Activated naive CD4-positive, alpha-beta T cell treated with anti-CD3 and anti-CD28 coated beads for 36 hours (primary cell): ENCODE measurements at regions not wholly inside any gene's neighbourhood (a gene's known extent, or its start where the extent isn't known, plus 50 kb on each side); places are given as distances from the start of the nearest gene placed in this dataset.

Experiments used
- CTCF ChIA-PET: fragments of 350-600 bp; sonication (Branson Sonifier 250); formaldehyde crosslinking; loops from one replicate; lab custom pipeline; 2021; ENCODE audit warnings: antibody characterized with exemption; lab: Charles Lee
- DNase-seq: peaks from one replicate; pipeline ENCODE4 v3.0.0-alpha.2; 2020
- H3K27ac Mint-ChIP-seq: one replicate; pipeline ENCODE4 v1.8.0; 2021; ENCODE audit warnings: mild to moderate bottlenecking, mixed read lengths
- H3K27me3 Mint-ChIP-seq: one replicate; pipeline ENCODE4 v1.8.0; 2021; ENCODE audit warnings: low read depth, mixed read lengths
- H3K36me3 Mint-ChIP-seq: one replicate; pipeline ENCODE4 v1.8.0; 2021; ENCODE audit warnings: low read depth, mixed read lengths
- H3K4me1 Mint-ChIP-seq: one replicate; pipeline ENCODE4 v1.8.0; 2021; ENCODE audit warnings: low read depth, mixed read lengths
- H3K4me3 Mint-ChIP-seq: one replicate; pipeline ENCODE4 v1.8.0; 2021; ENCODE audit warnings: mild to moderate bottlenecking, moderate library complexity, mixed read lengths
- H3K9me3 Mint-ChIP-seq: one replicate; pipeline ENCODE4 v1.8.0; 2021; ENCODE audit warnings: mixed read lengths
- intact Hi-C: fragments of 100-400 bp; cut with micrococcal nuclease; formaldehyde crosslinking; loops from one replicate; pipeline ENCODE4 v1.15.1; 2023

DNA sequence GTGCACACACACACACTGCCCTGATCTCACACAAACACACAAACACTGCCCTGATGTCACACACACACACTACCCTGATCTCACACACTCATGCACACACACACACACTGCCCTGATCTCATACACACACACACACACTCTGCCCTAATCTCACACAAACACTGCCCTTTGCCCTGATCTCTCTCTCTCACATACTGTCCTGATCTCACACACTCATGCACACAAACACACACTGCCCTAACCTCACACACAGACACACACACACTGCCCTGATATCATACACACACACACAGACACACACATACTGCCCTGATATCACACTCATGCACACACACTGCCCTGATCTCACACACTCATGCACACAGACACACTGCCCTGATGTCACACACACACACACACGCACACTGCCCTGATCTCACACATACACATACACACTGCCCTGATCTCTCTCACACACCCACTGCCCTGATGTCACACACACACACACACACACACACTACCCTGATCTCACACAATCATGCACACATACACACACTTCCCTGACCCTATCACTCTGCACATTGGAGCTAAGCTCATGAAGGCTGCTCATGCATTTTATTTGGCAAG, 97.6 kb upstream of the DIO3 start:
- no peaks in the 10 kb centered on the region for H3K4me1 Mint-ChIP-seq
- no peaks in the 10 kb centered on the region for H3K36me3 Mint-ChIP-seq
- H3K9me3 Mint-ChIP-seq, result no peaks in the 10 kb centered on the region
- CTCF ChIA-PET, result no interaction called here
- no peak for DNase-seq
- no peak overlapping the region for H3K27ac Mint-ChIP-seq
- H3K27me3 Mint-ChIP-seq, result peaks cover 20% of the 10 kb centered on the region
- intact Hi-C loops, result no loop called here
- H3K4me3 Mint-ChIP-seq, result no peak overlapping the region

DNA sequence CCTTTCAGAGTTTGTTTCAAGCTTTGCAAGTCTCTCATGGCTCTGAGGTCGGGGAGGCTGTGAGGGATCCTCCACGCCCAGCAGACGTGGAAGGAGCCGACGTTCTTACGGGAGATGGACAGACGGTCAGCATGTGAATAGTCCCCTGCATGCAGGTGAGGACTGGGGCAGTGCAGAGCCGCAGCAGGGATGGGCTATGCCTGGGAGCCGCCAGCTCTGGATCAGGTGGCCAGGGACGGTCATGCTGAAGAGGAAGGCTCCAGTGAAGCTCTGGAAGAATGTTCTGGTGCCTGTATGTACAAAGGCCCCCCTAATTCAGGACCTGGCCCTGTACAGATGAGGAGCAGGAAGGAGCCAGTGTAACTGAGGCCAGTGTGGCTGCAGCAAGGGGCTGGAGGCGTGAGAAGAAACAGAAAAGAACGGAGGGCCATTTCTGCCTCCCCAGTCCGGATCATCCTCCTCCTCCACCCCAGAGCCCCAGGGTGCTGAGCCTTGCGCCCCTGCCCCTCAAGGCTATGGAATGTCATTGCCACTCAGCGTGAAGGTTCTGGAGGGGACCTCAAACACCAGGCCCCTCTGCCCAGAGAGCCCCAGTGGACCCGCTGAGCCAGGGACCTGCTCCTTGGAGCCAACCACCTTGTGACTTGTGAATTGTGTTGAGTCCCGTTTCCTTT, 96.8 kb upstream of the DIO3 start:
- CTCF ChIA-PET, result no interaction called here
- H3K4me1 Mint-ChIP-seq, result no peaks in the 10 kb centered on the region
- H3K36me3 Mint-ChIP-seq, result no peaks in the 10 kb centered on the region

DNA sequence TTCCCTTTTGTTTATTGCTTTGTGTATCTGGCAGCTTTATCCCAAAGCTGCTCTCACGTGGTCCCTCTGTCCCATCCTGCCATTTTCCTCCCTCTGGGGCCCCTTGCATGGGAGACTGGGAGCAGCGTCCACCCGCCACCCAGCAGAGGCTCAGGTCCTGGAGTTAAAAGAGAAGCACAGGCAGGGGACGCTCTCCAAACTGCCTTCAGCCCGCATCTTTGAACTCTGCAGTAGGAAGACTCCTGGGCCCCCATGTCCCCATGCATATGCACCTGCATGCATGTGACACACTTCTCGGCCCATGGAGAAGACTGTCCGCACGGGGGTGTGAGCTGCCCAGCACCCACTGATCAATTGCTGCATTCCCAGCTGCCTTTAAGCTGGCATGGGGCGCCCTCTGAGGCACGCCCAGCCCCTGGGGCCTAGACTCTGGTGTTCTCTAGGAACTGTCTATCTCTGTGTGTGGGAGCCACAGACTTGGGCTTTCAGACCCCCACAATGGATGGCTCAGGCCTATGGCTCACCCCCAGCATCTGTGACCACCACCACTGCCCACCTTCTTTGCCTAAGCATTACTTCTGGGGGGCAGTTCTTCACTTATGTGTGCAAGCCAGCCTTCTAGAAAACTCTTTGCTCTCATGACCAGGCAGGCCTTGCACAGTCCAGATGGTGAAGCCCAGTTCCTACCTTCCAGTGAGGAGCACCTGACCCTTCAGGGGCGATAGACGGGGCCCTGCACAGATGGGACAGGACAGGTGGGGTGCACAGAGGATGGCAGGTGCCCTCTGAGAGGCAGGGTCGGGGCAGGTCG, 96.1 kb upstream of the DIO3 start:
- H3K4me1 Mint-ChIP-seq, result no peaks in the 10 kb centered on the region
- H3K4me3 Mint-ChIP-seq, result no peak overlapping the region

More for the DNA sequence above, 96.8 kb upstream of the DIO3 start:
- Mint-ChIP-seq H3K4me3 (no peak overlapping the region), H3K9me3 (no peaks in the 10 kb centered on the region), H3K27ac (no peak overlapping the region), H3K27me3 (peaks cover 17% of the 10 kb centered on the region)
- no peak for DNase-seq
- intact Hi-C loops, result no loop called here

GRCh38 chr14:101465795-101466448, 95.4 kb upstream of the DIO3 start:
- H3K27me3 Mint-ChIP-seq, result peaks cover 9% of the 10 kb centered on the region
- H3K36me3 Mint-ChIP-seq, result no peaks in the 10 kb centered on the region
- intact Hi-C loops, result no loop called here
- H3K4me1 Mint-ChIP-seq, result no peaks in the 10 kb centered on the region
- no peak overlapping the region for H3K4me3 Mint-ChIP-seq
- no peaks in the 10 kb centered on the region for H3K9me3 Mint-ChIP-seq
- no peak for DNase-seq
- H3K27ac Mint-ChIP-seq, result no peak overlapping the region
- CTCF ChIA-PET, result no interaction called here

More for the DNA sequence above, 96.1 kb upstream of the DIO3 start:
- intact Hi-C loops, result no loop called here
- DNase-seq, result no peak
- CTCF ChIA-PET, result no interaction called here
- peaks cover 13% of the 10 kb centered on the region for H3K27me3 Mint-ChIP-seq
- no peaks in the 10 kb centered on the region for H3K9me3 Mint-ChIP-seq
- no peak overlapping the region for H3K27ac Mint-ChIP-seq
- H3K36me3 Mint-ChIP-seq, result no peaks in the 10 kb centered on the region

- H3K27me3 Mint-ChIP-seq, result peaks cover 3% of the 10 kb centered on the region
- H3K9me3 Mint-ChIP-seq, result no peaks in the 10 kb centered on the region
- H3K27ac Mint-ChIP-seq, result no peak overlapping the region
- intact Hi-C loops, result no loop called here
- H3K36me3 Mint-ChIP-seq, result no peaks in the 10 kb centered on the region
- no peak for DNase-seq
- CTCF ChIA-PET, result no interaction called here
- no peaks in the 10 kb centered on the region for H3K4me1 Mint-ChIP-seq
- no peak overlapping the region for H3K4me3 Mint-ChIP-seq
Measured at GRCh38 chr14:101466456-101467180, 94.7 kb upstream of the DIO3 start.

- no peak for DNase-seq
- intact Hi-C loops, result no loop called here
- no peaks in the 10 kb centered on the region for H3K36me3 Mint-ChIP-seq
- CTCF ChIA-PET, result interaction anchor here (0.7 to 0.8 kb wide), 2 partner anchors 96 to 198 kb away, joined by 3 to 4 read pairs; no protein-coding TSS in a partner anchor
- H3K4me1 Mint-ChIP-seq, result no peaks in the 10 kb centered on the region
- no peak overlapping the region for H3K4me3 Mint-ChIP-seq
- no peaks in the 10 kb centered on the region for H3K9me3 Mint-ChIP-seq
- no peak overlapping the region for H3K27ac Mint-ChIP-seq
- H3K27me3 Mint-ChIP-seq, result no peaks in the 10 kb centered on the region
Measured at GRCh38 chr14:101467181-101467926, 93.9 kb upstream of the DIO3 start.

DNA sequence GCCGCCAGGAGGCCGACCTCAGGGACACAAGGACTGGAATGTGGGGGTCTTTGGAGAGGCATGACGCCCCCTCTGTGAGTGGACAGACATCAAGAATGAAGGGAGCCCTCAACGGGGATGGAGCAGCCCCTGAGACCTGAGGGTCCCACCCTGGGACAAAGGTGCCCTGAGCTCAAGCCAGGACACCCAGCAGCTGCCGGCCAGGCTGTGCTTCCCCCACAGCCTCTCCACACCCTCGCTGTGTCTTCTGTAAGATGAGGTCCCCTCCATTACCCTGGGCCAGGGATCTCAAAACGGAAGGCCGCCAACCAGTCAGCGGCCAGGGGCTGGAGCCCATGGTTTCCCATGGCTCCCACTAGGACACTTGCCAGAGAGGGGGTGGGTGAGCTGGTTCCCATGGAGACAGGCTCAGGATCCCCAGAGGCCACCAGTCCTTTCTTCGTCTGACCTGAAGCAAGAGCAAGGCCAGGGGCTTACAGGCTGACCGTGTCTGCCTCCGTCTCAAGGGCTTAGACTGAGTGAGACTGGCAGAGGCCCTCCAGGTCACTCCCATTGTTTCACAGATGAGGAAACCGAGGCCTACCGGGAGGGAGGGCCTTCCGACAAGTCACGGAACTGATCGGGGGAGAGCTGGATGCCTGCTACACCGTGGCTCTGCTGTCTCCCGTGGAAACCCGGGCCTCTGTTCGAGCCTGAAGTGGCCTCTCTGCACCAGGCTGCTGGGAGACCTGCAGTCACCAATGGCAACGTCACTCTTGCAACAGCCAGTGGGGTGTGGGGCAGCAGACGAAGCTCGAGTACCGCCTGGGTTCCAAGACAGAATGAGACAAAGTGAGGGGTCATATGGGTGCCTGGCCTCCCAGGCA, 91.7 kb upstream of the DIO3 start:
- CTCF ChIA-PET, result no interaction called here
- Mint-ChIP-seq H3K27ac (no peak overlapping the region), H3K9me3 (no peaks in the 10 kb centered on the region), H3K4me1 (no peaks in the 10 kb centered on the region), H3K4me3 (no peak overlapping the region), H3K36me3 (no peaks in the 10 kb centered on the region), H3K27me3 (no peaks in the 10 kb centered on the region)
- intact Hi-C loops, result no loop called here
- no peak for DNase-seq

DNA sequence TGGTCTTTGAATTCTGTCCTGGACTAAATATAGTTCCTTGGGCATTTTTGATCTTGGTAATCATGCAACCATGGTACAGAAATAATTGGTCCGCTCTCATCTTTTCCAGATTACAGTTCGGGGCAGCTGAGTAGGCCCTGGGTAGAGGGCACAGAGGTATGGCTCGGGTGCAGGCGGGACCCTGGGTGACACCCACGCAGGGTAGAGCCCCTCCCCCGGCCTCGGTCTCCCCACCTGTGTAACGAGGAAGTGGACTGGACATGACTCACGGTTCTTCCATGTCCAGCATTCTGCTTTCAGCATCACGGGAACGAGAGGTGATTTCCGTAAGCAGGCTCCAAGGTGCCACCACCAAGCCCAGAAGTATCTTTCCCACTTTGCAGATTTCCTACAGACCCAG, 91.0 kb upstream of the DIO3 start:
- Mint-ChIP-seq H3K36me3 (no peaks in the 10 kb centered on the region), H3K4me3 (no peak overlapping the region), H3K27me3 (no peaks in the 10 kb centered on the region), H3K27ac (no peak overlapping the region), H3K4me1 (no peaks in the 10 kb centered on the region), H3K9me3 (no peaks in the 10 kb centered on the region)
- intact Hi-C loops, result no loop called here
- CTCF ChIA-PET, result no interaction called here
- no peak for DNase-seq

DNA sequence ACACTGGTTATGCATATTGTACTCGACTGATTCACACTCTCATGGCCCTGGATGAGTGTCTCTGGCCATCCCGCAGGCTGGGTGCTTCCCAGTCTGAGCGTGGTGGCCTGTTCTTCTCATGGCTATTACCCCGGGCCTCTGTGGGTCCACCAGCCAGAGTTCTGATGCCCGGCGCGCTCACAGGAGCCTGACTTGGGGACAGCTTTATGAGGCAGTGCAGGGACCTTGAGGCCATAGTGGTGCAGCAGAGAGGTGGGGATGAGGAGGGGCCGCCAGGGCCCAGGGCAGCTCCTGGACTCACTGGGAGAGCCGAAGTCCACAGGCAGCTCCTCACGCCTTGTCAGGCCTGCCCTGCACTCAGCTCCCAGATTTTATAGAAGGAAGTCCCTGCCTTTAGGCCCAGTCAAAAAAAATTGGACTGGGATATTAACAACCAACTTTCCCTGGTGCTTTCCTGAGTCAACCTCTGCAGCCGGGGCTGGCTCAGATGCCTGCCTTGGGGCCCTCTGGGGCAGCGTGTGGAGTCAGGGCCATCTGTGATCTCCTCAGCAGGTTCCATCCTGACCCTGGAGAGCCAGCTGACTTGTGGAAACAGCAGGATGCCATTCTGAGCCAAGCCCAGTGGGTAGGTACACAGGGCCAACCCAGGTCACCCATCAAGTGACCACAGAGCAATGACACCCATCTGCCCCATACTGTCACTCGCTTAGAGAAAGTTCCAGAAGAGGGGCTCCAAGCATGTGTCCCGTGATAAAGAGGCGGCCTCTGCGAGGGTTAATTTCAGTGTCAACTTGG, 89.4 kb upstream of the DIO3 start:
- Mint-ChIP-seq H3K4me1 (no peaks in the 10 kb centered on the region), H3K9me3 (no peaks in the 10 kb centered on the region), H3K4me3 (no peak overlapping the region), H3K36me3 (no peaks in the 10 kb centered on the region), H3K27ac (no peak overlapping the region), H3K27me3 (peaks cover 3% of the 10 kb centered on the region)
- CTCF ChIA-PET, result no interaction called here
- DNase-seq, result no peak
- intact Hi-C loops, result no loop called here

DNA sequence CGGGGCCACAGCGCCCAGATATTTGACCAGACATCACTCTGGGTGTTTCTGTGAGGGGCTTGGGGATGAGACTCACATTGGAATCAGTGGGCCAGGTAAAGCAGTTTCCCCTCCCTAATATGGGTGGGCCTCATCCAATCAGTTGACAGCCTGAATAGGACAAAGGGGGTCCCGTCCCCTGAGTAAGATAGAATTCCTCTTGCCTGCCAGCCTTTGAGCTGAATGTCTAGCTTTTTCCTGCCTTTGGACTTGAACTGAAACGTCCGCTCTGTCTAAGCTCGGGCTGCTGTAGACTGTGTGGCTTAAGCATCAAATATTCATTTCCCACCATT, 88.8 kb upstream of the DIO3 start:
- DNase-seq, result no peak
- Mint-ChIP-seq H3K4me1 (no peaks in the 10 kb centered on the region), H3K4me3 (no peak overlapping the region), H3K36me3 (no peaks in the 10 kb centered on the region), H3K9me3 (no peaks in the 10 kb centered on the region), H3K27ac (no peak overlapping the region), H3K27me3 (peaks cover 3% of the 10 kb centered on the region)
- intact Hi-C loops, result no loop called here
- CTCF ChIA-PET, result no interaction called here
